Endothelial cell of umbilical vein (primary cell): ENCODE measurements at regions not wholly inside any gene's neighbourhood (a gene's known extent, or its start where the extent isn't known, plus 50 kb on each side); places are given as distances from the start of the nearest gene placed in this dataset.

Experiments
- CTCF ChIP-seq, 2 donors: IDR thresholded peaks; 1 replicate in 1 of 2; 2 replicates in 1 of 2; pipeline ENCODE4 v1.5.1; 2011; ENCODE audit warnings: low read length in 2 of 2, mild to moderate bottlenecking in 2 of 2, moderate library complexity in 2 of 2, control low read depth in 1 of 2, inconsistent platforms in 1 of 2, low read depth in 1 of 2; ENCODE audit not compliant: insufficient read depth in 1 of 2; ENCODE audit errors: extremely low read depth in 1 of 2
- EZH2 ChIP-seq: IDR thresholded peaks from 2 replicates; pipeline ENCODE4 v1.6.1; 2012; ENCODE audit warnings: borderline replicate concordance, low read depth, mild to moderate bottlenecking, moderate library complexity, low read length, inconsistent platforms; ENCODE audit not compliant: severe bottlenecking
- FOS ChIP-seq: IDR thresholded peaks from 2 replicates; pipeline ENCODE4 v1.6.1; 2011; ENCODE audit warnings: mild to moderate bottlenecking, low read length, moderate library complexity, borderline replicate concordance; ENCODE audit not compliant: insufficient read depth
- GATA2 ChIP-seq: IDR thresholded peaks from 2 replicates; pipeline ENCODE4 v1.7.0; 2011; ENCODE audit warnings: low read depth, mild to moderate bottlenecking, moderate library complexity, mixed read lengths, low read length; ENCODE audit not compliant: insufficient read length, insufficient read depth
- JUN ChIP-seq: IDR thresholded peaks from 2 replicates; pipeline ENCODE4 v1.6.1; 2011; ENCODE audit warnings: borderline replicate concordance, low read depth; ENCODE audit not compliant: insufficient read length, insufficient read depth
- MAX ChIP-seq: IDR thresholded peaks from 2 replicates; pipeline ENCODE4 v1.6.1; 2011; ENCODE audit not compliant: insufficient read depth, insufficient read length
- MYC ChIP-seq: IDR thresholded peaks from one replicate; pipeline ENCODE4 v1.6.1; 2011; ENCODE audit warnings: mild to moderate bottlenecking, low read depth, low read length
- POLR2A ChIP-seq: IDR thresholded peaks from 2 replicates; pipeline ENCODE4 v1.6.1; 2012; ENCODE audit warnings: low read depth, mild to moderate bottlenecking, control low read depth, low read length
- POLR2AphosphoS5 ChIP-seq: IDR thresholded peaks from 2 replicates; pipeline ENCODE4 v1.6.1; 2012; ENCODE audit warnings: low read depth, mild to moderate bottlenecking, control low read depth, low read length, moderate library complexity; ENCODE audit not compliant: insufficient read depth

GRCh38 chr5:35487233-35488025, 130.2 kb upstream of the SPEF2 start:
- TF ChIP-seq POLR2A (no peak), CTCF (IDR thresholded peaks at IDR 0.05; ENCODE audit: extremely low read depth in 1 of 2, insufficient read depth in 1 of 2, low read depth in 1 of 2, low read length in 2 of 2) (no peak), EZH2 (no peak), MAX (no peak), POLR2AphosphoS5 (no peak), MYC (no peak), FOS (no peak), GATA2 (no peak), JUN (no peak)
